ENCODE measurements at regions not wholly inside any gene's neighbourhood (a gene's known extent, or its start where the extent isn't known, plus 50 kb on each side); places are given as distances from the start of the nearest gene placed in this dataset.

- WGBS, 2 donors: 75 to 86% methylated on average over 2 of the region's 2 CpGs
- Histone ChIP-seq H3K4me1 (ENCODE audit: control insufficient read depth in 1 of 2, insufficient read depth in 2 of 2, low read length in 2 of 2) (peaks cover 2 to 9% of the 10 kb centered on the region in 2 donors), H3K4me3 (ENCODE audit: low read length in 2 of 2) (no peak overlapping the region), H3K27me3 (ENCODE audit: control insufficient read depth in 1 of 2, insufficient read depth in 2 of 2, low read length in 1 of 2) (no peaks in the 10 kb centered on the region), H3K9me3 (ENCODE audit: control insufficient read depth, low read length) (no peaks in the 10 kb centered on the region), H3K36me3 (ENCODE audit: control insufficient read depth in 1 of 2, insufficient read depth in 2 of 2, low read length in 1 of 2) (no peaks in the 10 kb centered on the region), H3K27ac (ENCODE audit: low read depth in 1 of 2, low read length in 2 of 2) (no peak overlapping the region)
- intact Hi-C loops (cut with DNase I): no loop called here
- no peak for ATAC-seq (ENCODE audit: low FRiP score)
- DNase-seq: no peak
These were observed 86.0 kb upstream of the PGRMC2 start for GRCh38 chr4:128373628-128374027.

DNA sequence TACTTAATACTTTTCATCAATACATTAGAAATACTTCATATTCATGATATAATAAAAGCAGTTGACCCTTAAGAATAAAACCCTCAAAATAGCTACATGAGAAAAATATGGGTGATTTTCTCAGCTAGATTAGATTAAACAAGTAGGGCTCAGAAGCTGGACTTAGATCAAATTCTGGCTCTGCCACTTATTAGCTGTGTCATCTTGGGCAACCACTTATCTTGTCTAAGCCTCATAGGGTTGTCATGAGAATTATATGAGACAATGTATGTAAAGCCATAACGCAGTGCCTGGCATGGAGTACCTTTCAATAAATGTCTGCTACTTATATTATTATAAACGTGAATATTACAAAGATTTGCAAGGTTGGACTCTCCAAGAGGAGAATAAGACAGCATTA lies 84.3 kb upstream of the PGRMC2 start:
- no peak for ATAC-seq (ENCODE audit: low FRiP score)
- no peak overlapping the region for H3K27ac ChIP-seq (ENCODE audit: low read depth in 1 of 2, low read length in 2 of 2)
- DNase-seq: no peak
- H3K27me3 ChIP-seq (ENCODE audit: control insufficient read depth in 1 of 2, insufficient read depth in 2 of 2, low read length in 1 of 2): no peaks in the 10 kb centered on the region
- no peaks in the 10 kb centered on the region for H3K36me3 ChIP-seq (ENCODE audit: control insufficient read depth in 1 of 2, insufficient read depth in 2 of 2, low read length in 1 of 2)
- H3K4me1 ChIP-seq (ENCODE audit: control insufficient read depth in 1 of 2, insufficient read depth in 2 of 2, low read length in 2 of 2): peaks cover 2 to 9% of the 10 kb centered on the region in 2 donors
- 63 to 74% methylated on average over 2 of the region's 2 CpGs for WGBS, 2 donors
- intact Hi-C loops (cut with DNase I): no loop called here
- H3K4me3 ChIP-seq (ENCODE audit: low read length in 2 of 2): no peak overlapping the region
- no peaks in the 10 kb centered on the region for H3K9me3 ChIP-seq (ENCODE audit: control insufficient read depth, low read length)

DNA sequence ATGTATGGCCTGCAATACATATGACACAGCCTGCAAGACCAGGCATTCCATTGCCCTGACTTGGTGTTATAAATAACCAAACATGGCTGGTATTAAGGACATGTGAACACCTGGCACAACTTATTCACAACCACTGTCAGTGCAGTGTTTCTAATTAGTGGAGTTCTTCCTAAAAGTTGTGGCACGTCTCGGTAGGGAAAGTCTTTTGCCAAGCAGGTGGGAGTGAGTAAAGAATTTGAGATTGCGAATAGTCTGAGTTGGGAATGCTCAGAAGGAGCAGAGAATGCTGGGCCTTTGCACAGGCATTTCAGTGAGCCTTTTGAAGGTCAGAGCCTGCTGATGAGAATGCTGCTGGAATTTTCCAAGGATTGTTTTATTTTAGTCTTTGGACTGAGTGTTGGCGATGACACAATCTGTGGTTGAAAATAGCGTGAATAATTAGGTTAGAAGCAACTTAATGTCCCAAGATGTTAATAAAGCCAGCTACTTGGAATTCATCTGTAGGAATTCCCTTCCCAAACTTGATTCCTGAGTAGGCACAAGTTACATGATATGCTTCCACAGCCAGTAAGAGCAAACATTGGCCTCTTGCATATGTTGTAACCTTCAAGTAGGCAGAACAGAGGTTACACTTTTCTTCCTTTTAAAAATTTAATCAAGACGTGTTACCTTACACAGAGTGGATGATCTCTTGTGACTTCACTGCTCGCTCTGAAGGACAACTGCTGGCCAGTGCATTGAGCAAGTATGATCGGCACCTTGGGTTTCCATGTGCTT lies 83.6 kb upstream of the PGRMC2 start:
- DNase-seq (no peak), ATAC-seq (ENCODE audit: low FRiP score) (peak; percentile 72)
- H3K9me3 ChIP-seq (ENCODE audit: control insufficient read depth, low read length): no peaks in the 10 kb centered on the region
- 23 to 30% methylated on average over 8 of the region's 8 CpGs for WGBS, 2 donors
- H3K27me3 ChIP-seq (ENCODE audit: control insufficient read depth in 1 of 2, insufficient read depth in 2 of 2, low read length in 1 of 2): no peaks in the 10 kb centered on the region
- no peak overlapping the region for H3K4me3 ChIP-seq (ENCODE audit: low read length in 2 of 2)
- peaks cover 2 to 9% of the 10 kb centered on the region in 2 donors for H3K4me1 ChIP-seq (ENCODE audit: control insufficient read depth in 1 of 2, insufficient read depth in 2 of 2, low read length in 2 of 2)
- peak overlapping the region; percentile 82 to 87 for H3K27ac ChIP-seq (ENCODE audit: low read depth in 1 of 2, low read length in 2 of 2)
- H3K36me3 ChIP-seq (ENCODE audit: control insufficient read depth in 1 of 2, insufficient read depth in 2 of 2, low read length in 1 of 2): no peaks in the 10 kb centered on the region
- intact Hi-C loops (cut with DNase I): no loop called here

GRCh38 chr4:128366212-128366611 lies 78.6 kb upstream of the PGRMC2 start:
- intact Hi-C loops (cut with DNase I): no loop called here
- 96 to 98% methylated on average over 4 of the region's 4 CpGs for WGBS, 2 donors
- Histone ChIP-seq H3K4me3 (ENCODE audit: low read length in 2 of 2) (no peak overlapping the region), H3K27ac (ENCODE audit: low read depth in 1 of 2, low read length in 2 of 2) (no peak overlapping the region), H3K36me3 (ENCODE audit: control insufficient read depth in 1 of 2, insufficient read depth in 2 of 2, low read length in 1 of 2) (no peaks in the 10 kb centered on the region), H3K27me3 (ENCODE audit: control insufficient read depth in 1 of 2, insufficient read depth in 2 of 2, low read length in 1 of 2) (no peaks in the 10 kb centered on the region), H3K4me1 (ENCODE audit: control insufficient read depth in 1 of 2, insufficient read depth in 2 of 2, low read length in 2 of 2) (peaks cover 0 to 6% of the 10 kb centered on the region in 2 donors), H3K9me3 (ENCODE audit: control insufficient read depth, low read length) (no peaks in the 10 kb centered on the region)
- DNase-seq (no peak), ATAC-seq (ENCODE audit: low FRiP score) (no peak)

GRCh38 chr4:128364565-128364964 lies 77.0 kb upstream of the PGRMC2 start:
- Histone ChIP-seq H3K36me3 (ENCODE audit: control insufficient read depth in 1 of 2, insufficient read depth in 2 of 2, low read length in 1 of 2) (no peaks in the 10 kb centered on the region), H3K27me3 (ENCODE audit: control insufficient read depth in 1 of 2, insufficient read depth in 2 of 2, low read length in 1 of 2) (no peaks in the 10 kb centered on the region), H3K4me1 (ENCODE audit: control insufficient read depth in 1 of 2, insufficient read depth in 2 of 2, low read length in 2 of 2) (no peaks in the 10 kb centered on the region), H3K27ac (ENCODE audit: low read depth in 1 of 2, low read length in 2 of 2) (no peak overlapping the region), H3K9me3 (ENCODE audit: control insufficient read depth, low read length) (no peaks in the 10 kb centered on the region), H3K4me3 (ENCODE audit: low read length in 2 of 2) (no peak overlapping the region)
- 85 to 87% methylated on average over 7 of the region's 7 CpGs for WGBS, 2 donors
- ATAC-seq (ENCODE audit: low FRiP score) (no peak), DNase-seq (no peak)
- intact Hi-C loops (cut with DNase I): no loop called here

- no peak for DNase-seq
- 97% methylated on average over 6 of the region's 6 CpGs for WGBS, 2 donors
These were observed 76.4 kb upstream of the PGRMC2 start for GRCh38 chr4:128363966-128364365.

GRCh38 chr4:128362760-128363159 lies 75.1 kb upstream of the PGRMC2 start:
- intact Hi-C loops (cut with DNase I): no loop called here
- Histone ChIP-seq H3K27me3 (ENCODE audit: control insufficient read depth in 1 of 2, insufficient read depth in 2 of 2, low read length in 1 of 2) (no peaks in the 10 kb centered on the region), H3K4me1 (ENCODE audit: control insufficient read depth in 1 of 2, insufficient read depth in 2 of 2, low read length in 2 of 2) (no peaks in the 10 kb centered on the region), H3K4me3 (ENCODE audit: low read length in 2 of 2) (no peak overlapping the region), H3K36me3 (ENCODE audit: control insufficient read depth in 1 of 2, insufficient read depth in 2 of 2, low read length in 1 of 2) (no peaks in the 10 kb centered on the region), H3K9me3 (ENCODE audit: control insufficient read depth, low read length) (no peaks in the 10 kb centered on the region), H3K27ac (ENCODE audit: low read depth in 1 of 2, low read length in 2 of 2) (no peak overlapping the region)
- DNase-seq (no peak), ATAC-seq (ENCODE audit: low FRiP score) (no peak)
- 94 to 97% methylated on average over 1 of the region's 1 CpG for WGBS, 2 donors

More at GRCh38 chr4:128363966-128364365, 76.4 kb upstream of the PGRMC2 start:
- H3K9me3 ChIP-seq (ENCODE audit: control insufficient read depth, low read length): no peaks in the 10 kb centered on the region
- no peaks in the 10 kb centered on the region for H3K4me1 ChIP-seq (ENCODE audit: control insufficient read depth in 1 of 2, insufficient read depth in 2 of 2, low read length in 2 of 2)
- intact Hi-C loops (cut with DNase I): no loop called here
- no peaks in the 10 kb centered on the region for H3K27me3 ChIP-seq (ENCODE audit: control insufficient read depth in 1 of 2, insufficient read depth in 2 of 2, low read length in 1 of 2)
- H3K27ac ChIP-seq (ENCODE audit: low read depth in 1 of 2, low read length in 2 of 2): no peak overlapping the region
- no peak for ATAC-seq (ENCODE audit: low FRiP score)
- H3K4me3 ChIP-seq (ENCODE audit: low read length in 2 of 2): no peak overlapping the region
- no peaks in the 10 kb centered on the region for H3K36me3 ChIP-seq (ENCODE audit: control insufficient read depth in 1 of 2, insufficient read depth in 2 of 2, low read length in 1 of 2)

DNA sequence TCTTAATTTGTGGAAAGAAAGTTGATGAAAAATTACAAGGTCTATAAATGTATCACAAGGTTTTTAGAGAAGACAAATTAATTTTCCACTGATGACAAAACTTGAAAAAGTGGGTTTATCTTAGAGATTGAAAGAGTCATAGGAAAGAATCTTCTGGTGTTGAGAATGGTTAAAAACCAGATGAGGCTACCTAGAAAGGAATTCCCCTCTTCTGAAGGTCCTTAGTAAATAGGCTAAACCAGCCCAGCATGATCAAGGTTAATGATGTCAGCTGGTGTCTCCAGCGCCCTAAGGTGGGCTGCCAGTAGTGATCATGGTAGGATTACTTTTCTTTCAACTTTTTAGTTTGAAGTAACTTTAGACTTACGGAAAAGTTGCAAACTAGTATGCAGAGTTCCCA lies 71.8 kb upstream of the PGRMC2 start:
- DNase-seq: no peak
- Histone ChIP-seq H3K36me3 (ENCODE audit: control insufficient read depth in 1 of 2, insufficient read depth in 2 of 2, low read length in 1 of 2) (no peaks in the 10 kb centered on the region), H3K9me3 (ENCODE audit: control insufficient read depth, low read length) (no peaks in the 10 kb centered on the region), H3K4me3 (ENCODE audit: low read length in 2 of 2) (no peak overlapping the region), H3K4me1 (ENCODE audit: control insufficient read depth in 1 of 2, insufficient read depth in 2 of 2, low read length in 2 of 2) (no peaks in the 10 kb centered on the region), H3K27me3 (ENCODE audit: control insufficient read depth in 1 of 2, insufficient read depth in 2 of 2, low read length in 1 of 2) (no peaks in the 10 kb centered on the region), H3K27ac (ENCODE audit: low read depth in 1 of 2, low read length in 2 of 2) (no peak overlapping the region)
- WGBS, 2 donors: 97% methylated on average over 2 of the region's 2 CpGs
- intact Hi-C loops (cut with DNase I): no loop called here
- no peak for ATAC-seq (ENCODE audit: low FRiP score)

GRCh38 chr4:128358913-128359279 lies 71.3 kb upstream of the PGRMC2 start:
- no peak for DNase-seq
- H3K36me3 ChIP-seq (ENCODE audit: control insufficient read depth in 1 of 2, insufficient read depth in 2 of 2, low read length in 1 of 2): no peaks in the 10 kb centered on the region
- intact Hi-C loops (cut with DNase I): no loop called here
- H3K9me3 ChIP-seq (ENCODE audit: control insufficient read depth, low read length): no peaks in the 10 kb centered on the region
- no peaks in the 10 kb centered on the region for H3K27me3 ChIP-seq (ENCODE audit: control insufficient read depth in 1 of 2, insufficient read depth in 2 of 2, low read length in 1 of 2)
- H3K27ac ChIP-seq (ENCODE audit: low read depth in 1 of 2, low read length in 2 of 2): no peak overlapping the region
- no peak overlapping the region for H3K4me3 ChIP-seq (ENCODE audit: low read length in 2 of 2)
- H3K4me1 ChIP-seq (ENCODE audit: control insufficient read depth in 1 of 2, insufficient read depth in 2 of 2, low read length in 2 of 2): no peaks in the 10 kb centered on the region
- ATAC-seq (ENCODE audit: low FRiP score): no peak
- WGBS, 2 donors: 45% methylated on average over 2 of the region's 2 CpGs
